A549 (cell line): ENCODE measurements at regions not wholly inside any gene's neighbourhood (a gene's known extent, or its start where the extent isn't known, plus 50 kb on each side); places are given as distances from the start of the nearest gene placed in this dataset.

Experiments
- ATAC-seq, 2 experiments: fragments of 200-7000 bp in 1 of 2; fragments of >200 bp in 1 of 2; cut with Nextera tagmentation in 1 of 2; cut with Tn5 transposase in 1 of 2; 3 replicates each; pipeline versions ENCODE4 v1.8.0 to v1.9.1; 2018 to 2020; ENCODE audit warnings: mild to moderate bottlenecking in 1 of 2, moderate library complexity in 1 of 2
- CTCF ChIA-PET: fragments of 300-600 bp; sonication (Branson Sonifier 250); formaldehyde crosslinking; extraction: SDS; loops from one replicate; lab custom pipeline; 2021; ENCODE audit warnings: antibody characterized with exemption, inconsistent platforms; lab: Yijun Ruan, JAX
- POLR2A ChIA-PET: fragments of 350-600 bp; formaldehyde crosslinking; extraction: SDS; loops from one replicate; lab custom pipeline; 2021; ENCODE audit warnings: antibody characterized with exemption, inconsistent platforms; lab: Yijun Ruan, JAX
- DNase-seq, 2 experiments: peaks; one replicate each; pipeline versions ENCODE4 v3.0.0 to v3.0.0-alpha.2; 2011 to 2016; ENCODE audit warnings: low read depth in 1 of 2, low spot score in 1 of 2
- FAIRE-seq: peaks from 2 replicates; lab custom pipeline; 2011; peaks lifted over from hg19 to GRCh38; lab: Jason Lieb, UNC
- H3K27ac ChIP-seq, 2 experiments: fragments of >200 bp; sonication (Bioruptor Twin); formaldehyde crosslinking; 3 replicates each; pipeline ENCODE4 v1.5.1; 2016 to 2017
- H3K4me1 ChIP-seq: fragments of >200 bp; sonication (Bioruptor Twin); formaldehyde crosslinking; 3 replicates; pipeline ENCODE4 v1.6.1; 2016
- H3K4me2 ChIP-seq: fragments of >200 bp; sonication (Bioruptor Twin); formaldehyde crosslinking; 3 replicates; pipeline ENCODE4 v1.6.1; 2016
- H3K4me3 ChIP-seq: fragments of >200 bp; sonication (Bioruptor Twin); formaldehyde crosslinking; 3 replicates; pipeline ENCODE4 v1.5.1; 2016
- H3K9me3 ChIP-seq: fragments of >200 bp; sonication (Bioruptor Twin); formaldehyde crosslinking; 3 replicates; pipeline ENCODE4 v1.6.1; 2016
- ATOH8 ChIP-seq: fragments of 250-450 bp; sonication (Bioruptor Pico); IDR thresholded peaks from 2 replicates; pipeline ENCODE4 v1.5.0; 2020; ENCODE audit warnings: low read depth, mild to moderate bottlenecking, moderate library complexity
- BCL3 ChIP-seq: fragments of >200 bp; sonication (Bioruptor Twin); formaldehyde crosslinking; IDR thresholded peaks from 3 replicates; pipeline ENCODE4 v1.6.1; 2016
- CHD2 ChIP-seq: fragments of 150-350 bp; IDR thresholded peaks from 2 replicates; pipeline ENCODE4 v1.6.1; 2014; ENCODE audit warnings: low read length; ENCODE audit not compliant: partially characterized antibody
- CHD4 ChIP-seq: fragments of 200-600 bp; sonication (generic); IDR thresholded peaks from 2 replicates; pipeline ENCODE4 v1.6.1; 2016; ENCODE audit warnings: antibody characterized with exemption, mild to moderate bottlenecking, borderline replicate concordance
- EHMT2 ChIP-seq: fragments of 200-600 bp; sonication (generic); IDR thresholded peaks from 2 replicates; pipeline ENCODE4 v1.6.1; 2016; ENCODE audit warnings: antibody characterized with exemption, low read depth, mild to moderate bottlenecking, moderate library complexity
- ESRRA ChIP-seq: fragments of 150-350 bp; IDR thresholded peaks from 2 replicates; pipeline ENCODE4 v1.6.1; 2014; ENCODE audit warnings: mild to moderate bottlenecking, low read length, borderline replicate concordance
- FOSL2 ChIP-seq, 2 experiments: fragments of 450-650 bp in 1 of 2; fragments of >200 bp in 1 of 2; sonication (Bioruptor Twin) in 1 of 2; formaldehyde crosslinking; IDR thresholded peaks; 2 replicates each; pipeline versions ENCODE4 v1.5.0 to v1.6.1; 2016 to 2020; ENCODE audit warnings: mild to moderate bottlenecking in 1 of 2, moderate library complexity in 1 of 2
- GATA3 ChIP-seq: IDR thresholded peaks from 2 replicates; pipeline ENCODE4 v1.6.1; 2012; ENCODE audit warnings: borderline replicate concordance
- HOXA7 ChIP-seq: fragments of 250-450 bp; sonication (Bioruptor Pico); IDR thresholded peaks from 2 replicates; pipeline ENCODE4 v1.5.0; 2020; ENCODE audit warnings: mild to moderate bottlenecking, moderate library complexity
- HOXB5 ChIP-seq: fragments of 250-450 bp; sonication (Bioruptor Pico); IDR thresholded peaks from 2 replicates; pipeline ENCODE4 v1.5.0; 2020; ENCODE audit warnings: mild to moderate bottlenecking, moderate library complexity
- JUNB ChIP-seq: fragments of >200 bp; sonication (Bioruptor Twin); formaldehyde crosslinking; IDR thresholded peaks from 2 replicates; pipeline ENCODE4 v1.6.1; 2016
- KDM1A ChIP-seq: fragments of 200-600 bp; sonication (generic); IDR thresholded peaks from 2 replicates; pipeline ENCODE4 v1.6.1; 2016; ENCODE audit warnings: low read depth, mild to moderate bottlenecking
- KDM5A ChIP-seq: fragments of 200-600 bp; sonication (generic); IDR thresholded peaks from 2 replicates; pipeline ENCODE4 v1.6.1; 2016; ENCODE audit warnings: antibody characterized with exemption, mild to moderate bottlenecking
- MAX ChIP-seq: IDR thresholded peaks from 2 replicates; pipeline ENCODE4 v1.6.1; 2012
- PBX3 ChIP-seq: IDR thresholded peaks from 2 replicates; pipeline ENCODE4 v1.6.1; 2012
- RARB ChIP-seq: fragments of 250-450 bp; sonication (Bioruptor Pico); IDR thresholded peaks from 2 replicates; pipeline ENCODE4 v1.8.0; 2021; ENCODE audit warnings: mild to moderate bottlenecking, moderate library complexity
- REST ChIP-seq: fragments of 200-600 bp; sonication (generic); IDR thresholded peaks from 2 replicates; pipeline ENCODE4 v1.6.1; 2016; ENCODE audit warnings: antibody characterized with exemption, mild to moderate bottlenecking, moderate library complexity
- RFX5 ChIP-seq: fragments of 450-650 bp; IDR thresholded peaks from 2 replicates; pipeline ENCODE4 v1.7.1; 2014; ENCODE audit warnings: antibody characterized with exemption, mild to moderate bottlenecking, moderate library complexity
- WGBS: methylation state at CpG from one replicate; pipeline ENCODE4 v1.1.6; 2017; ENCODE audit errors: missing lambda C conversion rate; 5-methylcytosine and 5-hydroxymethylcytosine counted together
- TF ChIP-seq, protein P1 (sequence below): fragments of >200 bp; sonication (Bioruptor Twin); formaldehyde crosslinking; IDR thresholded peaks from 2 replicates; pipeline ENCODE4 v1.6.1; 2016
- TF ChIP-seq, protein P2 (sequence below): fragments of 150-350 bp; IDR thresholded peaks from 2 replicates; pipeline ENCODE4 v1.6.1; 2014; ENCODE audit warnings: low read depth, mild to moderate bottlenecking, low read length

- TF ChIP-seq PBX3, result no peak
- TF ChIP-seq KDM5A, result no peak
- TF ChIP-seq FOSL2 (IDR thresholded peaks at IDR 0.05), result no peak
- no peak for TF ChIP-seq FOSL2 (CRISPR knock-in tag; IDR thresholded peaks at IDR 0.05)
- TF ChIP-seq BCL3, result no peak
- TF ChIP-seq KDM1A, result no peak
- TF ChIP-seq EHMT2, result no peak
- TF ChIP-seq, all 56 proteins: peak for 0
These were observed 82.8 kb upstream of the SPATA31C2 start (continued) for GRCh38 chr9:88221105-88221504.

DNA sequence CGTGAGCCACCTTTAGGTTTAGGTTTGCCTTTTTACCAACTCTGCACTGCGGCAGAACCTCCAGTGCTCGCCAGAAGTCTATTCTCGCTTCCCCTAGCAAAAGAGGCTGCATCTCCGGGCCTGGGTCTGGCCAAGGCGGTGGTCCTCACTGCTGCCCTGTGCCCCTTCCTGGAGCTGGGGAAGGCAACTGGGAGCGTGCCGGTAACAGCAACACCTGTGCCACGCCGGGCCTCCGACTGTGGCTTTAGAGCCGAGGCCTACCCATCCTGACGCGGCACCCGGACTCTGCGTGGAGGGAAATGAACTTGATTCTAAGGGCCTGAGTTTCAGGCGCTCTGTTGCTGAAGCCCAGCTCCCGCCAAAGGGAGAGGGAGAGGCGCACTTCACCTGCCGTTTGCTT, 82.4 kb upstream of the SPATA31C2 start:
- Histone ChIP-seq H3K4me2 (no peak overlapping the region), H3K4me1 (no peaks in the 10 kb centered on the region), H3K27ac (no peak overlapping the region), H3K4me3 (no peak overlapping the region), H3K9me3 (no peaks in the 10 kb centered on the region)
- TF ChIP-seq MAX (no peak), HOXA7 (CRISPR knock-in tag) (no peak), JUNB (no peak), RARB (CRISPR knock-in tag) (no peak), HOXB5 (CRISPR knock-in tag) (no peak), GATA3 (no peak), CHD2 (no peak), REST (no peak), CHD4 (no peak), RFX5 (no peak), ATOH8 (CRISPR knock-in tag) (no peak), ESRRA (no peak)
- TF ChIP-seq, protein P1, sequence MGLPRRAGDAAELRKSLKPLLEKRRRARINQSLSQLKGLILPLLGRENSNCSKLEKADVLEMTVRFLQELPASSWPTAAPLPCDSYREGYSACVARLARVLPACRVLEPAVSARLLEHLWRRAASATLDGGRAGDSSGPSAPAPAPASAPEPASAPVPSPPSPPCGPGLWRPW, result no peak
- TF ChIP-seq, protein P2, sequence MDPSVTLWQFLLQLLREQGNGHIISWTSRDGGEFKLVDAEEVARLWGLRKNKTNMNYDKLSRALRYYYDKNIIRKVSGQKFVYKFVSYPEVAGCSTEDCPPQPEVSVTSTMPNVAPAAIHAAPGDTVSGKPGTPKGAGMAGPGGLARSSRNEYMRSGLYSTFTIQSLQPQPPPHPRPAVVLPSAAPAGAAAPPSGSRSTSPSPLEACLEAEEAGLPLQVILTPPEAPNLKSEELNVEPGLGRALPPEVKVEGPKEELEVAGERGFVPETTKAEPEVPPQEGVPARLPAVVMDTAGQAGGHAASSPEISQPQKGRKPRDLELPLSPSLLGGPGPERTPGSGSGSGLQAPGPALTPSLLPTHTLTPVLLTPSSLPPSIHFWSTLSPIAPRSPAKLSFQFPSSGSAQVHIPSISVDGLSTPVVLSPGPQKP, result no peak
- no peak for FAIRE-seq
- no peak for ATAC-seq
- DNase-seq, result no peak
- 87% methylated on average over 19 of the region's 20 CpGs for WGBS
- ChIA-PET CTCF (interaction anchor here (1.1 kb wide), 1 partner anchor 53 kb away, joined by 3 read pairs; no protein-coding TSS in a partner anchor), POLR2A (no interaction called here)
